GM12878 (cell line): ENCODE measurements at regions not wholly inside any gene's neighbourhood (a gene's known extent, or its start where the extent isn't known, plus 50 kb on each side); places are given as distances from the start of the nearest gene placed in this dataset.

Experiments used
- ATAC-seq: fragments of 200-7000 bp; cut with Tn5 transposase; 3 replicates; pipeline ENCODE4 v1.9.1; 2020; ENCODE audit warnings: mild to moderate bottlenecking, moderate library complexity
- BruUV-seq: library from RNA; stranded (reverse); fragments of 400-500 nt; replicated peaks from 2 replicates; lab custom pipeline; 2021; lab: Mats Ljungman, UMichigan
- CTCF ChIA-PET: fragments of 300-600 bp; sonication (Branson Sonifier 250); formaldehyde crosslinking; extraction: SDS; loops from one replicate; lab custom pipeline; 2021; ENCODE audit warnings: inconsistent platforms; lab: Yijun Ruan, JAX
- POLR2A ChIA-PET: fragments of 350-600 bp; formaldehyde crosslinking; extraction: SDS; loops from one replicate; lab custom pipeline; 2021; ENCODE audit warnings: inconsistent platforms; lab: Charles Lee
- RAD21 ChIA-PET: fragments of 300-600 bp; sonication (Branson Sonifier 250); formaldehyde crosslinking; loops from one replicate; lab custom pipeline; 2023; ENCODE audit warnings: antibody characterized with exemption; ENCODE audit not compliant: unreplicated experiment; lab: Charles Lee
- SMC1A ChIA-PET: fragments of 300-600 bp; sonication (Branson Sonifier 250); formaldehyde crosslinking; loops from one replicate; lab custom pipeline; 2023; ENCODE audit not compliant: unreplicated experiment, uncharacterized antibody; lab: Charles Lee
- DNase-seq: peaks from one replicate; pipeline ENCODE4 v3.0.0-alpha.2; 2011; ENCODE audit warnings: low read depth, low spot score
- FAIRE-seq: peaks from 3 replicates; lab custom pipeline; 2011; peaks lifted over from hg19 to GRCh38; lab: Jason Lieb, UNC
- H2AFZ ChIP-seq: 2 replicates; pipeline ENCODE4 v1.6.0; 2011; ENCODE audit warnings: low read depth, low read length, control low read depth; ENCODE audit not compliant: control insufficient read depth
- H3K27ac ChIP-seq: 2 replicates; pipeline ENCODE4 v1.5.1; 2011; ENCODE audit warnings: control low read depth; ENCODE audit not compliant: control insufficient read depth, insufficient read depth
- H3K27me3 ChIP-seq, 2 experiments: replicated peaks in 1 of 2; 2 replicates each; pipeline versions ENCODE4 v1.6.0 to v1.6.1; 2011; ENCODE audit warnings: low read length in 1 of 2; ENCODE audit not compliant: control insufficient read depth in 2 of 2, insufficient read depth in 2 of 2
- H3K36me3 ChIP-seq, 2 experiments: 2 replicates each; pipeline ENCODE4 v1.5.1; 2011; ENCODE audit warnings: low read length in 1 of 2; ENCODE audit not compliant: control insufficient read depth in 2 of 2, insufficient read depth in 2 of 2
- H3K4me1 ChIP-seq: 2 replicates; pipeline ENCODE4 v1.6.1; 2011; ENCODE audit warnings: mild to moderate bottlenecking, low read length, moderate library complexity, mixed read lengths; ENCODE audit not compliant: control insufficient read depth, insufficient read depth
- H3K4me2 ChIP-seq: 2 replicates; pipeline ENCODE4 v1.6.0; 2011; ENCODE audit warnings: control low read depth; ENCODE audit not compliant: control insufficient read depth, insufficient read depth
- H3K4me3 ChIP-seq: fragments of 200-600 bp; sonication (generic); 2 replicates; pipeline ENCODE4 v1.5.1; 2016
- H3K79me2 ChIP-seq: 2 replicates; pipeline ENCODE4 v1.6.0; 2011; ENCODE audit warnings: low read length; ENCODE audit not compliant: control insufficient read depth, insufficient read depth
- H3K9ac ChIP-seq: 2 replicates; pipeline ENCODE4 v1.8.0; 2011; ENCODE audit warnings: low read length, control low read depth, mixed read lengths; ENCODE audit not compliant: control insufficient read depth, insufficient read depth
- H3K9me3 ChIP-seq: replicated peaks from 3 replicates; pipeline ENCODE4 v1.5.1; 2011; ENCODE audit warnings: mild to moderate bottlenecking, low read length; ENCODE audit not compliant: control insufficient read depth, insufficient read depth
- H4K20me1 ChIP-seq: 2 replicates; pipeline ENCODE4 v1.6.0; 2011; ENCODE audit not compliant: control insufficient read depth, insufficient read depth
- BMI1 ChIP-seq: fragments of 450-650 bp; IDR thresholded peaks from 2 replicates; pipeline ENCODE4 v1.6.1; 2016; ENCODE audit warnings: mild to moderate bottlenecking, moderate library complexity, borderline replicate concordance
- CTCF ChIP-seq, 3 experiments: IDR thresholded peaks in 2 of 3; conservative IDR thresholded peaks in 1 of 3; 2 replicates each; pipeline ENCODE4 v1.5.1; 2011; ENCODE audit warnings: low read depth in 3 of 3, low read length in 3 of 3, mild to moderate bottlenecking in 3 of 3, control low read depth in 2 of 3, moderate library complexity in 2 of 3, inconsistent platforms in 1 of 3, mixed read lengths in 1 of 3; ENCODE audit not compliant: control insufficient read depth in 2 of 3, insufficient read depth in 1 of 3; ENCODE audit errors: extremely low read depth in 1 of 3
- CUX1 ChIP-seq: IDR thresholded peaks from 2 replicates; pipeline ENCODE4 v1.6.1; 2012; ENCODE audit warnings: improper control_type of control experiment, low read depth, low read length; ENCODE audit not compliant: insufficient replicate concordance
- GABPA ChIP-seq: IDR thresholded peaks from 2 replicates; pipeline ENCODE4 v1.6.1; 2014; ENCODE audit warnings: antibody characterized with exemption, low read depth, mild to moderate bottlenecking, inconsistent platforms
- HDGF ChIP-seq: fragments of 450-650 bp; IDR thresholded peaks from 2 replicates; pipeline ENCODE4 v1.6.1; 2016; ENCODE audit warnings: antibody characterized with exemption
- KDM1A ChIP-seq: fragments of 200-600 bp; sonication (generic); IDR thresholded peaks from 2 replicates; pipeline ENCODE4 v1.6.1; 2016; ENCODE audit warnings: borderline replicate concordance
- MYB ChIP-seq: fragments of 150-350 bp; IDR thresholded peaks from 2 replicates; pipeline ENCODE4 v1.6.1; 2014; ENCODE audit warnings: mild to moderate bottlenecking, low read depth, low read length, borderline replicate concordance
- RUNX3 ChIP-seq: IDR thresholded peaks from 2 replicates; pipeline ENCODE4 v1.6.1; 2012; ENCODE audit warnings: low read length, inconsistent platforms
- SUZ12 ChIP-seq: fragments of 200-600 bp; sonication (generic); IDR thresholded peaks from one replicate; pipeline ENCODE4 v1.6.1; 2018; ENCODE audit warnings: antibody characterized with exemption, mild to moderate bottlenecking; ENCODE audit not compliant: unreplicated experiment
- ZBTB11 ChIP-seq: fragments of 450-650 bp; formaldehyde crosslinking; IDR thresholded peaks from 2 replicates; pipeline ENCODE4 v1.5.0; 2022; ENCODE audit warnings: mild to moderate bottlenecking, missing genetic modification characterization
- ZSCAN29 ChIP-seq: fragments of 450-650 bp; IDR thresholded peaks from 2 replicates; pipeline ENCODE4 v1.6.1; 2017; ENCODE audit warnings: mild to moderate bottlenecking, moderate library complexity
- WGBS: methylation state at CpG from one replicate; pipeline ENCODE4 v1.1.6; 2016; ENCODE audit warnings: low lambda C conversion rate; ENCODE audit not compliant: insufficient replicate concordance, insufficient coverage; ENCODE audit errors: missing lambda C conversion rate; 5-methylcytosine and 5-hydroxymethylcytosine counted together
- in situ Hi-C: fragments of 300-500 bp; cut with MboI; formaldehyde crosslinking; loops from 9 replicates; pipeline ENCODE4 v1.14.3; 2018; ENCODE audit warnings: mixed read lengths
- intact Hi-C: fragments of 100-400 bp; cut with micrococcal nuclease; formaldehyde crosslinking; loops from one replicate; pipeline ENCODE4 v1.14.2; 2022; ENCODE audit not compliant: unreplicated experiment

GRCh38 chr2:7161501-7161900 is 244.3 kb downstream of the RNF144A start (continued):
- no peak for TF ChIP-seq SUZ12
- no peak for TF ChIP-seq GABPA
- TF ChIP-seq BMI1, result no peak
- TF ChIP-seq ZSCAN29, result no peak

- no peak overlapping the region for H3K9ac ChIP-seq
- no peak for FAIRE-seq
- ChIA-PET CTCF (no interaction called here), SMC1A (no interaction called here), POLR2A (no interaction called here), RAD21 (no interaction called here)
- BruUV-seq, result no TSS peak
- no peak overlapping the region for H3K27ac ChIP-seq
- H3K4me2 ChIP-seq, result no peak overlapping the region
- no peaks in the 10 kb centered on the region for H3K36me3 ChIP-seq
- in situ Hi-C loops, result no loop called here
- H4K20me1 ChIP-seq, result no peaks in the 10 kb centered on the region
- no peaks in the 10 kb centered on the region for H3K9me3 ChIP-seq
- H3K79me2 ChIP-seq, result no peaks in the 10 kb centered on the region
- peaks cover 0 to 7% of the 10 kb centered on the region in 2 experiments; a peak in 2 of 4 replicates for H3K27me3 ChIP-seq
- H3K4me3 ChIP-seq, result no peak overlapping the region
- H2AFZ ChIP-seq, result no peak overlapping the region
- H3K4me1 ChIP-seq, result no peaks in the 10 kb centered on the region
- 0% methylated on average over 1 of the region's 1 CpG for WGBS
- no peak for TF ChIP-seq KDM1A
- TF ChIP-seq RUNX3, result no peak
- TF ChIP-seq CTCF (IDR thresholded peaks at IDR 0.05 in 2 of 3, conservative IDR thresholded peaks at IDR 0.05 in 1 of 3; ENCODE audit: control insufficient read depth in 2 of 3, extremely low read depth in 1 of 3, insufficient read depth in 1 of 3, low read depth in 3 of 3, low read length in 3 of 3), result no peak
- no peak for TF ChIP-seq MYB
- no peak for TF ChIP-seq CUX1
- no peak for TF ChIP-seq HDGF
- TF ChIP-seq ZBTB11, result no peak
- DNase-seq, result no peak
- ATAC-seq, result no peak
- intact Hi-C loops, result no loop called here
Observed at GRCh38 chr2:7165736-7166135, 248.5 kb downstream of the RNF144A start.
